Stomach (tissue), 8 donors: ENCODE measurements at regions not wholly inside any gene's neighbourhood (a gene's known extent, or its start where the extent isn't known, plus 50 kb on each side); places are given as distances from the start of the nearest gene placed in this dataset.

ENCODE experiments used
- DNase-seq, 2 donors: peaks; one replicate each; pipeline versions ENCODE4 v3.0.0 to v3.0.0-alpha.2; 2013 to 2019
- H3K27ac ChIP-seq, 5 donors: fragments of 200-600 bp in 4 of 5; sonication (generic) in 4 of 5; one replicate each; pipeline ENCODE4 v1.5.1; 2013 to 2019; ENCODE audit warnings: mild to moderate bottlenecking in 1 of 5, moderate library complexity in 1 of 5
- H3K27me3 ChIP-seq, 3 donors: fragments of 200-600 bp; sonication (generic); one replicate each; pipeline ENCODE4 v1.5.1; 2017 to 2019; ENCODE audit warnings: mixed run types in 1 of 3
- H3K36me3 ChIP-seq, 4 donors: fragments of 200-600 bp; sonication (generic); 1 replicate in 3 of 4; 2 replicates in 1 of 4; pipeline ENCODE4 v1.5.1; 2016 to 2019
- H3K4me1 ChIP-seq, 4 donors: fragments of 200-600 bp; sonication (generic); one replicate each; pipeline ENCODE4 v1.5.1; 2016 to 2019
- H3K4me3 ChIP-seq, 4 donors: fragments of 200-600 bp; sonication (generic) in 3 of 4; one replicate each; pipeline ENCODE4 v1.5.1; 2016 to 2019; ENCODE audit warnings: mild to moderate bottlenecking in 1 of 4
- H3K9me3 ChIP-seq, 4 donors: fragments of 200-600 bp; sonication (generic); one replicate each; pipeline ENCODE4 v1.5.1; 2016 to 2019
- CTCF ChIP-seq, 7 experiments: fragments of 450-650 bp in 4 of 7; fragments of 200-600 bp in 3 of 7; sonication (generic) in 3 of 7; IDR thresholded peaks; one replicate each; pipeline ENCODE4 v1.5.1; 2016 to 2019; ENCODE audit warnings: antibody characterized with exemption in 7 of 7, control low read depth in 2 of 7, mild to moderate bottlenecking in 1 of 7
- EP300 ChIP-seq: sonication (generic); formaldehyde crosslinking; IDR thresholded peaks from one replicate; pipeline ENCODE4 v1.6.1; 2017; ENCODE audit warnings: antibody characterized with exemption
- POLR2A ChIP-seq, 4 donors: fragments of 450-650 bp; IDR thresholded peaks; one replicate each; pipeline ENCODE4 v1.6.1; 2016; ENCODE audit warnings: antibody characterized with exemption in 4 of 4, control low read depth in 2 of 4, mild to moderate bottlenecking in 1 of 4, moderate library complexity in 1 of 4
- POLR2AphosphoS5 ChIP-seq, 3 donors: sonication (generic); formaldehyde crosslinking; IDR thresholded peaks; one replicate each; pipeline ENCODE4 v1.6.1; 2016; ENCODE audit warnings: antibody characterized with exemption in 3 of 3
- WGBS, 5 donors: extraction: QIAGEN DNeasy Blood & Tissue Kit in 3 of 5; methylation state at CpG; one replicate each; pipeline versions ENCODE4 v1.1.5 to v1.1.7; 2013 to 2018; 5-methylcytosine and 5-hydroxymethylcytosine counted together
- intact Hi-C: fragments of 100-400 bp; cut with DNase I; formaldehyde crosslinking; loops from one replicate; pipeline ENCODE4 v1.15.1; 2023; ENCODE audit warnings: low total_unique reads
- donor health status: healthy with polysubstance abuse.
- donor health status: Bipolar disorder and iron deficiency.
- donor health status: healthy.

GRCh38 chr17:69744512-69745070 lies 330.1 kb downstream of the MAP2K6 start:
- no peaks in the 10 kb centered on the region for H3K27me3 ChIP-seq
- H3K4me1 ChIP-seq: no peaks in the 10 kb centered on the region
- TF ChIP-seq POLR2AphosphoS5 (IDR thresholded peaks at IDR 0.05) (no peak), POLR2A (IDR thresholded peaks at IDR 0.05) (no peak), CTCF (IDR thresholded peaks at IDR 0.05) (no peak), EP300 (no peak)
- no peak overlapping the region for H3K4me3 ChIP-seq
- H3K27ac ChIP-seq: no peak overlapping the region
- H3K36me3 ChIP-seq: no peaks in the 10 kb centered on the region
- WGBS, 5 donors: 85 to 96% (median 91%) methylated on average over 5 of the region's 5 CpGs
- intact Hi-C loops: no loop called here
- H3K9me3 ChIP-seq: no peaks in the 10 kb centered on the region
- no peak for DNase-seq

GRCh38 chr17:69749911-69750310 lies 325.1 kb upstream of the KCNJ16 start:
- no peaks in the 10 kb centered on the region for H3K9me3 ChIP-seq
- DNase-seq: peak in 1 of 2 donors; percentile 11
- WGBS, 5 donors: 75 to 87% (median 83%) methylated on average over 3 of the region's 3 CpGs
- H3K27me3 ChIP-seq: no peaks in the 10 kb centered on the region
- no peaks in the 10 kb centered on the region for H3K36me3 ChIP-seq
- H3K4me3 ChIP-seq: no peak overlapping the region
- intact Hi-C loops: no loop called here
- H3K27ac ChIP-seq: no peak overlapping the region
- TF ChIP-seq EP300 (no peak), CTCF (IDR thresholded peaks at IDR 0.05) (no peak), POLR2AphosphoS5 (IDR thresholded peaks at IDR 0.05) (no peak), POLR2A (IDR thresholded peaks at IDR 0.05) (no peak)
- H3K4me1 ChIP-seq: no peaks in the 10 kb centered on the region

GRCh38 chr17:69757688-69758430 lies 317.2 kb upstream of the KCNJ16 start:
- intact Hi-C loops: no loop called here
- TF ChIP-seq CTCF (IDR thresholded peaks at IDR 0.05) (no peak), EP300 (no peak), POLR2A (IDR thresholded peaks at IDR 0.05) (no peak), POLR2AphosphoS5 (IDR thresholded peaks at IDR 0.05) (no peak)
- Histone ChIP-seq H3K9me3 (no peaks in the 10 kb centered on the region), H3K4me1 (peaks cover 0 to 10% (median 4%) of the 10 kb centered on the region in 4 donors), H3K36me3 (no peaks in the 10 kb centered on the region), H3K27me3 (no peaks in the 10 kb centered on the region), H3K4me3 (no peak overlapping the region), H3K27ac (no peak overlapping the region)
- WGBS, 5 donors: 66 to 81% (median 75%) methylated on average over 7 of the region's 7 CpGs
- no peak for DNase-seq

- intact Hi-C loops: no loop called here
- Histone ChIP-seq H3K36me3 (no peaks in the 10 kb centered on the region), H3K27ac (no peak overlapping the region), H3K4me3 (no peak overlapping the region), H3K27me3 (no peaks in the 10 kb centered on the region), H3K9me3 (no peaks in the 10 kb centered on the region), H3K4me1 (peaks cover 0 to 10% (median 4%) of the 10 kb centered on the region in 4 donors)
- WGBS, 5 donors: 76 to 92% (median 84%) methylated on average over 1 of the region's 1 CpG
- DNase-seq: no peak
- TF ChIP-seq POLR2AphosphoS5 (IDR thresholded peaks at IDR 0.05) (no peak), POLR2A (IDR thresholded peaks at IDR 0.05) (no peak), CTCF (IDR thresholded peaks at IDR 0.05) (no peak), EP300 (no peak)
Measured at GRCh38 chr17:69760562-69760961, 314.5 kb upstream of the KCNJ16 start.
